GM23338 (cell line): ENCODE measurements at regions not wholly inside any gene's neighbourhood (a gene's known extent, or its start where the extent isn't known, plus 50 kb on each side); places are given as distances from the start of the nearest gene placed in this dataset.
"Not testable (repeated sequence)": the region's sequence is repeated elsewhere in the genome, so short reads cannot be mapped to it uniquely, and the experiment has no call there.

Experiments
- ATAC-seq: fragments of 200-7000 bp; cut with Tn5 transposase; 3 replicates; pipeline ENCODE4 v1.9.1; 2020
- DNase-seq: peaks from one replicate; pipeline ENCODE4 v3.0.0-alpha.2; 2015; ENCODE audit warnings: low spot score
- H2AFZ ChIP-seq: fragments of 200-600 bp; sonication (generic); 2 replicates; pipeline ENCODE4 v1.8.0; 2016; ENCODE audit warnings: antibody characterized with exemption, mild to moderate bottlenecking, moderate library complexity
- H3F3A ChIP-seq: fragments of 200-600 bp; sonication (generic); replicated peaks from 2 replicates; pipeline ENCODE4 v1.8.0; 2017; ENCODE audit warnings: antibody characterized with exemption, mixed run types, low read depth
- H3K27ac ChIP-seq: fragments of 200-600 bp; sonication (generic); 2 replicates; pipeline ENCODE4 v1.6.1; 2016; ENCODE audit warnings: low read depth
- H3K27me3 ChIP-seq: fragments of 200-600 bp; sonication (generic); 2 replicates; pipeline ENCODE4 v1.8.0; 2016; ENCODE audit warnings: mild to moderate bottlenecking, mixed run types, moderate library complexity; ENCODE audit not compliant: insufficient read depth
- H3K36me3 ChIP-seq: fragments of 200-600 bp; sonication (generic); 2 replicates; pipeline ENCODE4 v1.8.0; 2016; ENCODE audit warnings: mild to moderate bottlenecking; ENCODE audit not compliant: insufficient read depth
- H3K4me1 ChIP-seq: fragments of 200-600 bp; sonication (generic); 2 replicates; pipeline ENCODE4 v1.8.0; 2016; ENCODE audit warnings: mild to moderate bottlenecking, moderate library complexity; ENCODE audit not compliant: insufficient read depth
- H3K4me2 ChIP-seq: fragments of 200-600 bp; sonication (generic); 2 replicates; pipeline ENCODE4 v1.7.1; 2017; ENCODE audit warnings: mixed run types
- H3K4me3 ChIP-seq: fragments of 200-600 bp; sonication (generic); 2 replicates; pipeline ENCODE4 v1.6.1; 2016; ENCODE audit warnings: mixed run types
- H3K79me2 ChIP-seq: fragments of 200-600 bp; sonication (generic); replicated peaks from 2 replicates; pipeline ENCODE4 v1.8.0; 2017; ENCODE audit warnings: mild to moderate bottlenecking; ENCODE audit not compliant: insufficient read depth
- H3K9me2 ChIP-seq: fragments of 200-600 bp; sonication (generic); 2 replicates; pipeline ENCODE4 v1.8.0; 2017; ENCODE audit not compliant: insufficient read depth
- H4K20me1 ChIP-seq: fragments of 200-600 bp; sonication (generic); replicated peaks from 2 replicates; pipeline ENCODE4 v1.8.0; 2017; ENCODE audit warnings: mild to moderate bottlenecking; ENCODE audit not compliant: insufficient read depth
- H3K27ac Mint-ChIP-seq: 2 replicates; pipeline ENCODE4 v1.8.0; 2020; ENCODE audit warnings: inconsistent platforms, mild to moderate bottlenecking, moderate library complexity, mixed read lengths
- H3K27me3 Mint-ChIP-seq: 3 replicates; pipeline ENCODE4 v1.8.0; 2022; ENCODE audit warnings: low read depth, mild to moderate bottlenecking, moderate library complexity, mixed read lengths, inconsistent platforms; ENCODE audit not compliant: insufficient read depth, poor library complexity
- H3K36me3 Mint-ChIP-seq: 3 replicates; pipeline ENCODE4 v1.8.0; 2021; ENCODE audit warnings: low read depth, mild to moderate bottlenecking, inconsistent platforms, moderate library complexity, mixed read lengths
- H3K4me1 Mint-ChIP-seq: 3 replicates; pipeline ENCODE4 v1.8.0; 2020; ENCODE audit warnings: mild to moderate bottlenecking, inconsistent platforms, mixed read lengths
- H3K4me3 Mint-ChIP-seq: 3 replicates; pipeline ENCODE4 v1.8.0; 2021; ENCODE audit warnings: moderate library complexity, mild to moderate bottlenecking, inconsistent platforms, mixed read lengths
- H3K9me3 Mint-ChIP-seq: 3 replicates; pipeline ENCODE4 v1.8.0; 2020; ENCODE audit warnings: moderate library complexity, mild to moderate bottlenecking, inconsistent platforms, mixed read lengths
- JUNB ChIP-seq: IDR thresholded peaks from one replicate; pipeline ENCODE4 v1.6.1; 2016; ENCODE audit warnings: antibody characterized with exemption; ENCODE audit not compliant: unreplicated experiment
- NANOG ChIP-seq: IDR thresholded peaks from 2 replicates; pipeline ENCODE4 v1.6.1; 2016; ENCODE audit warnings: antibody characterized with exemption, borderline replicate concordance
- POLR2AphosphoS5 ChIP-seq: IDR thresholded peaks from 2 replicates; pipeline ENCODE4 v1.6.1; 2016; ENCODE audit warnings: antibody characterized with exemption, low read depth
- ZNF114 ChIP-seq: fragments of 250-450 bp; sonication (Bioruptor Pico); IDR thresholded peaks from 2 replicates; pipeline ENCODE4 v1.5.0; 2020; ENCODE audit warnings: mild to moderate bottlenecking, moderate library complexity
- TF ChIP-seq, protein P1 (sequence below): IDR thresholded peaks from 2 replicates; pipeline ENCODE4 v1.6.1; 2016; ENCODE audit warnings: antibody characterized with exemption
- TF ChIP-seq, protein P2 (sequence below): IDR thresholded peaks from one replicate; pipeline ENCODE4 v1.6.1; 2018; ENCODE audit warnings: antibody characterized with exemption; ENCODE audit not compliant: unreplicated experiment

DNA sequence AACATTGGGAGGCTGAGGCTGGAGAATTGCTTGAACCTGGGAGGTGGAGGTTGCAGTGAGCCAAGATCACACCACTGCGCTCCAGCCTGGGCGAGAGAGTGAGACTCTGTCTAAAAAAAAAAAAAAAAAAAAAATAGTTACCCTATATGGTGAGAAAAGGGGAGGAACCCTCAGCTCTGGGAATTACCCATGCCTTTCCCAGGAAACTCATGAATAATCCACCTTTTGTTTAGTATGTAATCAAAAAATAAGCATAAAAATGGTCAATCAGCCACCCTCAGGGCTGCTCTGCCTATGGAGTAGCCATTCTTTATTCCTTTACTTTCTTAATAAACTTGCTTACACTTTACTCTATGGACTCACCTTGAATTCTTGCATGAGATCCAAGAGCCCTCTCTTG lies 140.4 kb downstream of the FHIP1A start:
- not testable (repeated sequence) for H3K4me3 ChIP-seq, H3K27me3 ChIP-seq, H3K9me2 ChIP-seq, H3K27ac Mint-ChIP-seq, H3K4me3 Mint-ChIP-seq, H3F3A ChIP-seq, H4K20me1 ChIP-seq, H2AFZ ChIP-seq, H3K27me3 Mint-ChIP-seq
- Histone ChIP-seq H3K79me2 (peaks cover 53% of the 10 kb centered on the region), H3K27ac (peak overlapping the region; percentile 46; the same call in 1 of the 2 replicates), H3K4me1 (peaks cover 26% of the 10 kb centered on the region), H3K36me3 (peaks cover 23% of the 10 kb centered on the region), H3K4me2 (0 out of 2 replicates have a peak overlapping the region, but pooled peaks have one; percentile 24)
- DNase-seq: peak; percentile 57
- Mint-ChIP-seq H3K9me3 (peaks cover 64% of the 10 kb centered on the region), H3K36me3 (peaks cover 73% of the 10 kb centered on the region), H3K4me1 (peaks cover 18% of the 10 kb centered on the region)
- ATAC-seq: peak; percentile 82

DNA sequence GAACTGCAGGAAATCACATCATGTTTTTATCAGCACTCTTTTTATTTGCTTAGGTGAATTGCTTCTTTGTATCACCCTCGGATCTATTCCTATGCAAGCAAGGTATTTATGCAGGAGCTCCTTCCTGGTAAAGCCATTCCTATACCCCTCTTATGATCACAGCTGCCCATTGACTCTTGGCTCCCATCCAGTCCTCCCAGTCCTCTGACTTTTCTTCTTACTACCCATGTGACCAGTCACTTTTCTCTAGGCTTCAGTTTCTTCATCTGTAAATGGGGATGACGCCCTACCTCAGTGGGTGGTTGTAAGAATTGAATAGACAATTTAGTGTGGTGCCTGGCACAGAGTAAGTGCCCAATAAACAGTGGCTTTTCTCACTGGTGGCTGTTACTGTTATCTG lies 144.9 kb downstream of the FHIP1A start:
- H3K4me2 ChIP-seq: peak overlapping the region; percentile 14; the same call in 1 of the 2 replicates
- ATAC-seq (peak; percentile 78), DNase-seq (peak; percentile 44)
- peaks cover 32% of the 10 kb centered on the region for H3K9me3 Mint-ChIP-seq
- H3K4me3 ChIP-seq: no peak overlapping the region
- H3K9me2 ChIP-seq: no peaks in the 10 kb centered on the region
- H3K27ac ChIP-seq: no peak overlapping the region
- H3K4me3 Mint-ChIP-seq: no peak overlapping the region; the same call in 2 of the 3 replicates
- peaks cover 3% of the 10 kb centered on the region; the same call in 1 of the 2 replicates for H3K36me3 ChIP-seq
- peak overlapping the region; percentile 65 for H3K27ac Mint-ChIP-seq
- no peak overlapping the region for H2AFZ ChIP-seq
- peaks cover 3% of the 10 kb centered on the region; the same call in 1 of the 2 replicates for H4K20me1 ChIP-seq
- peaks cover 48% of the 10 kb centered on the region for H3K79me2 ChIP-seq
- peaks cover 26% of the 10 kb centered on the region for H3K4me1 Mint-ChIP-seq
- TF ChIP-seq JUNB (no peak), NANOG (no peak), POLR2AphosphoS5 (no peak), ZNF114 (CRISPR knock-in tag) (no peak)
- TF ChIP-seq, protein P1, sequence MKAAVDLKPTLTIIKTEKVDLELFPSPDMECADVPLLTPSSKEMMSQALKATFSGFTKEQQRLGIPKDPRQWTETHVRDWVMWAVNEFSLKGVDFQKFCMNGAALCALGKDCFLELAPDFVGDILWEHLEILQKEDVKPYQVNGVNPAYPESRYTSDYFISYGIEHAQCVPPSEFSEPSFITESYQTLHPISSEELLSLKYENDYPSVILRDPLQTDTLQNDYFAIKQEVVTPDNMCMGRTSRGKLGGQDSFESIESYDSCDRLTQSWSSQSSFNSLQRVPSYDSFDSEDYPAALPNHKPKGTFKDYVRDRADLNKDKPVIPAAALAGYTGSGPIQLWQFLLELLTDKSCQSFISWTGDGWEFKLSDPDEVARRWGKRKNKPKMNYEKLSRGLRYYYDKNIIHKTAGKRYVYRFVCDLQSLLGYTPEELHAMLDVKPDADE: no peak
- TF ChIP-seq, protein P2, sequence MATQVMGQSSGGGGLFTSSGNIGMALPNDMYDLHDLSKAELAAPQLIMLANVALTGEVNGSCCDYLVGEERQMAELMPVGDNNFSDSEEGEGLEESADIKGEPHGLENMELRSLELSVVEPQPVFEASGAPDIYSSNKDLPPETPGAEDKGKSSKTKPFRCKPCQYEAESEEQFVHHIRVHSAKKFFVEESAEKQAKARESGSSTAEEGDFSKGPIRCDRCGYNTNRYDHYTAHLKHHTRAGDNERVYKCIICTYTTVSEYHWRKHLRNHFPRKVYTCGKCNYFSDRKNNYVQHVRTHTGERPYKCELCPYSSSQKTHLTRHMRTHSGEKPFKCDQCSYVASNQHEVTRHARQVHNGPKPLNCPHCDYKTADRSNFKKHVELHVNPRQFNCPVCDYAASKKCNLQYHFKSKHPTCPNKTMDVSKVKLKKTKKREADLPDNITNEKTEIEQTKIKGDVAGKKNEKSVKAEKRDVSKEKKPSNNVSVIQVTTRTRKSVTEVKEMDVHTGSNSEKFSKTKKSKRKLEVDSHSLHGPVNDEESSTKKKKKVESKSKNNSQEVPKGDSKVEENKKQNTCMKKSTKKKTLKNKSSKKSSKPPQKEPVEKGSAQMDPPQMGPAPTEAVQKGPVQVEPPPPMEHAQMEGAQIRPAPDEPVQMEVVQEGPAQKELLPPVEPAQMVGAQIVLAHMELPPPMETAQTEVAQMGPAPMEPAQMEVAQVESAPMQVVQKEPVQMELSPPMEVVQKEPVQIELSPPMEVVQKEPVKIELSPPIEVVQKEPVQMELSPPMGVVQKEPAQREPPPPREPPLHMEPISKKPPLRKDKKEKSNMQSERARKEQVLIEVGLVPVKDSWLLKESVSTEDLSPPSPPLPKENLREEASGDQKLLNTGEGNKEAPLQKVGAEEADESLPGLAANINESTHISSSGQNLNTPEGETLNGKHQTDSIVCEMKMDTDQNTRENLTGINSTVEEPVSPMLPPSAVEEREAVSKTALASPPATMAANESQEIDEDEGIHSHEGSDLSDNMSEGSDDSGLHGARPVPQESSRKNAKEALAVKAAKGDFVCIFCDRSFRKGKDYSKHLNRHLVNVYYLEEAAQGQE: no peak
- H3K36me3 Mint-ChIP-seq: peaks cover 39% of the 10 kb centered on the region
- 0 out of 2 replicates have a peak, but pooled peaks cover 2% of the 10 kb centered on the region for H3F3A ChIP-seq
- peaks cover 34% of the 10 kb centered on the region for H3K4me1 ChIP-seq
- H3K27me3 Mint-ChIP-seq: peaks cover 4% of the 10 kb centered on the region
- H3K27me3 ChIP-seq: no peaks in the 10 kb centered on the region
